MM.1S (cell line): ENCODE measurements at regions not wholly inside any gene's neighbourhood (a gene's known extent, or its start where the extent isn't known, plus 50 kb on each side); places are given as distances from the start of the nearest gene placed in this dataset.

Experiments
- EZH2 ChIP-seq: fragments of 300-600 bp; sonication (generic); optimal IDR thresholded peaks from 2 replicates; pipeline ENCODE3; 2017; ENCODE audit warnings: low read depth, mild to moderate bottlenecking, antibody characterized with exemption, low read length, mixed read lengths
- EZH2phosphoT487 ChIP-seq: fragments of 300-600 bp; sonication (generic); IDR thresholded peaks from 2 replicates; pipeline ENCODE4 v1.6.1; 2018; ENCODE audit warnings: antibody characterized with exemption, low read length
- TF ChIP-seq, protein P1 (sequence below): fragments of 300-600 bp; sonication (generic); IDR thresholded peaks from 2 replicates; pipeline ENCODE4 v1.5.1; 2016; ENCODE audit warnings: antibody characterized with exemption, low read length, mixed read lengths

- TF ChIP-seq, protein P1, sequence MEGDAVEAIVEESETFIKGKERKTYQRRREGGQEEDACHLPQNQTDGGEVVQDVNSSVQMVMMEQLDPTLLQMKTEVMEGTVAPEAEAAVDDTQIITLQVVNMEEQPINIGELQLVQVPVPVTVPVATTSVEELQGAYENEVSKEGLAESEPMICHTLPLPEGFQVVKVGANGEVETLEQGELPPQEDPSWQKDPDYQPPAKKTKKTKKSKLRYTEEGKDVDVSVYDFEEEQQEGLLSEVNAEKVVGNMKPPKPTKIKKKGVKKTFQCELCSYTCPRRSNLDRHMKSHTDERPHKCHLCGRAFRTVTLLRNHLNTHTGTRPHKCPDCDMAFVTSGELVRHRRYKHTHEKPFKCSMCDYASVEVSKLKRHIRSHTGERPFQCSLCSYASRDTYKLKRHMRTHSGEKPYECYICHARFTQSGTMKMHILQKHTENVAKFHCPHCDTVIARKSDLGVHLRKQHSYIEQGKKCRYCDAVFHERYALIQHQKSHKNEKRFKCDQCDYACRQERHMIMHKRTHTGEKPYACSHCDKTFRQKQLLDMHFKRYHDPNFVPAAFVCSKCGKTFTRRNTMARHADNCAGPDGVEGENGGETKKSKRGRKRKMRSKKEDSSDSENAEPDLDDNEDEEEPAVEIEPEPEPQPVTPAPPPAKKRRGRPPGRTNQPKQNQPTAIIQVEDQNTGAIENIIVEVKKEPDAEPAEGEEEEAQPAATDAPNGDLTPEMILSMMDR = no peak
- no peak for TF ChIP-seq EZH2
- TF ChIP-seq EZH2phosphoT487 = no peak
These were observed 182.0 kb upstream of the HEY2 start for GRCh38 chr6:125567407-125567806.
